SK-N-SH (cell line): ENCODE measurements at regions not wholly inside any gene's neighbourhood (a gene's known extent, or its start where the extent isn't known, plus 50 kb on each side); places are given as distances from the start of the nearest gene placed in this dataset.
"Not testable (repeated sequence)": the region's sequence is repeated elsewhere in the genome, so short reads cannot be mapped to it uniquely, and the experiment has no call there.

Experiments
- CTCF ChIA-PET: fragments of 300-600, 350-600 bp; formaldehyde crosslinking; extraction: SDS; loops from one replicate; lab custom pipeline; 2021; lab: Yijun Ruan, JAX
- POLR2A ChIA-PET: fragments of 350-600 bp; sonication (Branson Sonifier 250); formaldehyde crosslinking; extraction: SDS; loops from one replicate; lab custom pipeline; 2020; ENCODE audit warnings: antibody characterized with exemption, inconsistent platforms; lab: Yijun Ruan, JAX
- DNase-seq: peaks from one replicate; pipeline ENCODE4 v3.0.0; 2012
- H2AFZ ChIP-seq: fragments of 200-600 bp; sonication (generic); 2 replicates; pipeline ENCODE4 v1.8.1; 2016; ENCODE audit warnings: antibody characterized with exemption, mild to moderate bottlenecking, low read depth
- H3F3A ChIP-seq: fragments of 200-600 bp; sonication (generic); replicated peaks from 2 replicates; pipeline ENCODE3; 2016; ENCODE audit warnings: antibody characterized with exemption, mild to moderate bottlenecking; ENCODE audit not compliant: insufficient read depth
- H3K27ac ChIP-seq, 2 experiments: fragments of 200-500 bp in 1 of 2; fragments of 200-600 bp in 1 of 2; sonication (Bioruptor generic) in 1 of 2; sonication (generic), shearing (Covaris generic) in 1 of 2; 2 replicates each; pipeline versions ENCODE4 v1.5.1 to v1.6.1; 2014 to 2016; ENCODE audit warnings: low read depth in 2 of 2, inconsistent platforms in 1 of 2, low read length in 1 of 2, mild to moderate bottlenecking in 1 of 2, mixed read lengths in 1 of 2
- H3K27me3 ChIP-seq: fragments of 200-600 bp; sonication (generic), shearing (Covaris generic); 2 replicates; pipeline ENCODE4 v1.6.1; 2016; ENCODE audit warnings: mixed run types; ENCODE audit not compliant: insufficient read depth
- H3K36me3 ChIP-seq, 2 experiments: fragments of 200-500 bp in 1 of 2; fragments of 200-600 bp in 1 of 2; sonication (Bioruptor generic) in 1 of 2; sonication (generic) in 1 of 2; replicated peaks in 1 of 2; 2 replicates each; pipeline versions ENCODE3 to v1.5.1; 2014 to 2016; ENCODE audit warnings: low read length in 1 of 2, mild to moderate bottlenecking in 1 of 2; ENCODE audit not compliant: insufficient read depth in 2 of 2, control insufficient read depth in 1 of 2
- H3K4me1 ChIP-seq, 2 experiments: fragments of 200-500 bp in 1 of 2; fragments of 200-600 bp in 1 of 2; sonication (Bioruptor generic) in 1 of 2; sonication (generic), shearing (Covaris generic) in 1 of 2; 2 replicates each; pipeline versions ENCODE4 v1.5.1 to v1.6.1; 2014 to 2016; ENCODE audit warnings: low read depth in 1 of 2, low read length in 1 of 2, mixed run types in 1 of 2; ENCODE audit not compliant: insufficient read depth in 2 of 2, control insufficient read depth in 1 of 2
- H3K4me2 ChIP-seq: fragments of 200-600 bp; sonication (generic), shearing (Covaris generic); 2 replicates; pipeline ENCODE4 v1.6.1; 2017; ENCODE audit warnings: mixed run types
- H3K4me3 ChIP-seq, 2 experiments: fragments of 200-500 bp in 1 of 2; fragments of 200-600 bp in 1 of 2; sonication (Bioruptor generic) in 1 of 2; sonication (generic), shearing (Covaris generic) in 1 of 2; 2 replicates each; pipeline versions ENCODE4 v1.5.1 to v1.8.1; 2014 to 2016; ENCODE audit warnings: low read depth in 2 of 2, inconsistent platforms in 1 of 2, low read length in 1 of 2, mild to moderate bottlenecking in 1 of 2, mixed read lengths in 1 of 2, moderate library complexity in 1 of 2
- H3K79me2 ChIP-seq: fragments of 200-600 bp; sonication (generic); 2 replicates; pipeline ENCODE4 v1.8.1; 2017; ENCODE audit warnings: mild to moderate bottlenecking; ENCODE audit not compliant: insufficient read depth
- H3K9ac ChIP-seq: fragments of 200-600 bp; sonication (generic); 2 replicates; pipeline ENCODE4 v1.6.1; 2017; ENCODE audit warnings: mixed run types
- H3K9me2 ChIP-seq: fragments of 200-600 bp; sonication (generic); 2 replicates; pipeline ENCODE4 v1.6.1; 2017; ENCODE audit warnings: mixed run types
- H3K9me3 ChIP-seq: fragments of 200-600 bp; sonication (generic); 2 replicates; pipeline ENCODE4 v1.6.1; 2017; ENCODE audit warnings: mixed run types, mild to moderate bottlenecking, moderate library complexity
- H4K20me1 ChIP-seq: fragments of 200-600 bp; sonication (generic); 2 replicates; pipeline ENCODE4 v1.6.1; 2017; ENCODE audit warnings: mild to moderate bottlenecking, mixed run types; ENCODE audit not compliant: insufficient read depth
- CHD2 ChIP-seq: fragments of 150-350 bp; IDR thresholded peaks from 2 replicates; pipeline ENCODE4 v1.6.1; 2018; ENCODE audit warnings: low read length; ENCODE audit not compliant: partially characterized antibody
- FOSL2 ChIP-seq: IDR thresholded peaks from 2 replicates; pipeline ENCODE4 v1.4.0; 2012; ENCODE audit warnings: low read depth, mild to moderate bottlenecking, moderate library complexity, borderline replicate concordance
- IRF3 ChIP-seq: fragments of 150-350 bp; IDR thresholded peaks from 2 replicates; pipeline ENCODE4 v1.6.1; 2016; ENCODE audit warnings: mild to moderate bottlenecking, low read depth, low read length
- MEF2A ChIP-seq: IDR thresholded peaks from 2 replicates; pipeline ENCODE4 v1.4.0; 2012; ENCODE audit warnings: low read depth, borderline replicate concordance
- SMC3 ChIP-seq: IDR thresholded peaks from 2 replicates; pipeline ENCODE4 v1.6.1; 2012; ENCODE audit warnings: low read depth, low read length, improper control_type of control experiment
- TEAD4 ChIP-seq: IDR thresholded peaks from 2 replicates; pipeline ENCODE4 v1.4.0; 2012; ENCODE audit warnings: mild to moderate bottlenecking, borderline replicate concordance; ENCODE audit not compliant: insufficient read depth
- USF2 ChIP-seq: fragments of 150-350 bp; IDR thresholded peaks from 2 replicates; pipeline ENCODE4 v1.6.1; 2017; ENCODE audit warnings: antibody characterized with exemption, low read length, low read depth, borderline replicate concordance
- YY1 ChIP-seq: IDR thresholded peaks from 2 replicates; pipeline ENCODE4 v1.4.0; 2012; ENCODE audit warnings: low read depth, mild to moderate bottlenecking
- WGBS: methylation state at CpG from one replicate; pipeline ENCODE4 v1.1.6; 2017; ENCODE audit warnings: low lambda C conversion rate; 5-methylcytosine and 5-hydroxymethylcytosine counted together

GRCh38 chr10:90112681-90113080 is 411.3 kb downstream of the KIF20B start:
- no peak for TF ChIP-seq SMC3
- TF ChIP-seq CHD2, result no peak
- no peak for TF ChIP-seq TEAD4
- TF ChIP-seq IRF3, result no peak
- TF ChIP-seq USF2, result no peak
- TF ChIP-seq MEF2A, result no peak
- TF ChIP-seq YY1, result no peak
- no peak for TF ChIP-seq FOSL2
- no peak overlapping the region for H3K9ac ChIP-seq
- H3F3A ChIP-seq, result no peaks in the 10 kb centered on the region
- H3K9me3 ChIP-seq, result no peaks in the 10 kb centered on the region
- no peak for DNase-seq
- no peaks in the 10 kb centered on the region for H3K9me2 ChIP-seq
- no peak overlapping the region for H3K4me3 ChIP-seq
- no peaks in the 10 kb centered on the region for H3K36me3 ChIP-seq
- no peaks in the 10 kb centered on the region for H4K20me1 ChIP-seq
- no peaks in the 10 kb centered on the region for H3K27me3 ChIP-seq
- H2AFZ ChIP-seq, result no peak overlapping the region
- CTCF ChIA-PET, result no interaction called here
- no peaks in the 10 kb centered on the region for H3K4me1 ChIP-seq
- H3K79me2 ChIP-seq, result no peaks in the 10 kb centered on the region
- POLR2A ChIA-PET, result no interaction called here
- no peak overlapping the region for H3K4me2 ChIP-seq
- no peak overlapping the region for H3K27ac ChIP-seq
- 0% methylated on average over 1 of the region's 1 CpG for WGBS

GRCh38 chr10:90118567-90118966 is 417.2 kb downstream of the KIF20B start:
- H3F3A ChIP-seq, POLR2A ChIA-PET: not testable (repeated sequence)
- 0% methylated on average over 2 of the region's 6 CpGs for WGBS

GRCh38 chr10:90119631-90120280 is 418.4 kb downstream of the KIF20B start:
- H3K4me2 ChIP-seq, H3K4me3 ChIP-seq, H3K27ac ChIP-seq, H2AFZ ChIP-seq, CTCF ChIA-PET, H4K20me1 ChIP-seq, H3K9me3 ChIP-seq, POLR2A ChIA-PET, H3K27me3 ChIP-seq, H3F3A ChIP-seq, H3K36me3 ChIP-seq, H3K9ac ChIP-seq, DNase-seq, H3K79me2 ChIP-seq, H3K9me2 ChIP-seq, H3K4me1 ChIP-seq: not testable (repeated sequence)
- 0% methylated on average over 4 of the region's 21 CpGs for WGBS

More at GRCh38 chr10:90118567-90118966, 417.2 kb downstream of the KIF20B start:
- H3K79me2 ChIP-seq, H3K27ac ChIP-seq, H3K36me3 ChIP-seq, H2AFZ ChIP-seq, CTCF ChIA-PET, H4K20me1 ChIP-seq, H3K4me3 ChIP-seq, H3K4me1 ChIP-seq, H3K9me2 ChIP-seq, H3K9ac ChIP-seq, H3K27me3 ChIP-seq, H3K9me3 ChIP-seq, DNase-seq, H3K4me2 ChIP-seq: not testable (repeated sequence)
